GM12878 (cell line): ENCODE measurements at regions not wholly inside any gene's neighbourhood (a gene's known extent, or its start where the extent isn't known, plus 50 kb on each side); places are given as distances from the start of the nearest gene placed in this dataset.

Experiments
- ATAC-seq: fragments of 200-7000 bp; cut with Tn5 transposase; 3 replicates; pipeline ENCODE4 v1.9.1; 2020; ENCODE audit warnings: mild to moderate bottlenecking, moderate library complexity
- BruUV-seq: library from RNA; stranded (reverse); fragments of 400-500 nt; replicated peaks from 2 replicates; lab custom pipeline; 2021; lab: Mats Ljungman, UMichigan
- CTCF ChIA-PET: fragments of 300-600 bp; sonication (Branson Sonifier 250); formaldehyde crosslinking; extraction: SDS; loops from one replicate; lab custom pipeline; 2021; ENCODE audit warnings: inconsistent platforms; lab: Yijun Ruan, JAX
- POLR2A ChIA-PET: fragments of 350-600 bp; formaldehyde crosslinking; extraction: SDS; loops from one replicate; lab custom pipeline; 2021; ENCODE audit warnings: inconsistent platforms; lab: Charles Lee
- RAD21 ChIA-PET: fragments of 300-600 bp; sonication (Branson Sonifier 250); formaldehyde crosslinking; loops from one replicate; lab custom pipeline; 2023; ENCODE audit warnings: antibody characterized with exemption; ENCODE audit not compliant: unreplicated experiment; lab: Charles Lee
- SMC1A ChIA-PET: fragments of 300-600 bp; sonication (Branson Sonifier 250); formaldehyde crosslinking; loops from one replicate; lab custom pipeline; 2023; ENCODE audit not compliant: unreplicated experiment, uncharacterized antibody; lab: Charles Lee
- DNase-seq: peaks from one replicate; pipeline ENCODE4 v3.0.0-alpha.2; 2011; ENCODE audit warnings: low read depth, low spot score
- FAIRE-seq: peaks from 3 replicates; lab custom pipeline; 2011; peaks lifted over from hg19 to GRCh38; lab: Jason Lieb, UNC
- H2AFZ ChIP-seq: 2 replicates; pipeline ENCODE4 v1.6.0; 2011; ENCODE audit warnings: low read depth, low read length, control low read depth; ENCODE audit not compliant: control insufficient read depth
- H3K27ac ChIP-seq: 2 replicates; pipeline ENCODE4 v1.5.1; 2011; ENCODE audit warnings: control low read depth; ENCODE audit not compliant: control insufficient read depth, insufficient read depth
- H3K27me3 ChIP-seq, 2 experiments: replicated peaks in 1 of 2; 2 replicates each; pipeline versions ENCODE4 v1.6.0 to v1.6.1; 2011; ENCODE audit warnings: low read length in 1 of 2; ENCODE audit not compliant: control insufficient read depth in 2 of 2, insufficient read depth in 2 of 2
- H3K36me3 ChIP-seq, 2 experiments: 2 replicates each; pipeline ENCODE4 v1.5.1; 2011; ENCODE audit warnings: low read length in 1 of 2; ENCODE audit not compliant: control insufficient read depth in 2 of 2, insufficient read depth in 2 of 2
- H3K4me1 ChIP-seq: 2 replicates; pipeline ENCODE4 v1.6.1; 2011; ENCODE audit warnings: mild to moderate bottlenecking, low read length, moderate library complexity, mixed read lengths; ENCODE audit not compliant: control insufficient read depth, insufficient read depth
- H3K4me2 ChIP-seq: 2 replicates; pipeline ENCODE4 v1.6.0; 2011; ENCODE audit warnings: control low read depth; ENCODE audit not compliant: control insufficient read depth, insufficient read depth
- H3K4me3 ChIP-seq: fragments of 200-600 bp; sonication (generic); 2 replicates; pipeline ENCODE4 v1.5.1; 2016
- H3K79me2 ChIP-seq: 2 replicates; pipeline ENCODE4 v1.6.0; 2011; ENCODE audit warnings: low read length; ENCODE audit not compliant: control insufficient read depth, insufficient read depth
- H3K9ac ChIP-seq: 2 replicates; pipeline ENCODE4 v1.8.0; 2011; ENCODE audit warnings: low read length, control low read depth, mixed read lengths; ENCODE audit not compliant: control insufficient read depth, insufficient read depth
- H3K9me3 ChIP-seq: replicated peaks from 3 replicates; pipeline ENCODE4 v1.5.1; 2011; ENCODE audit warnings: mild to moderate bottlenecking, low read length; ENCODE audit not compliant: control insufficient read depth, insufficient read depth
- H4K20me1 ChIP-seq: 2 replicates; pipeline ENCODE4 v1.6.0; 2011; ENCODE audit not compliant: control insufficient read depth, insufficient read depth
- BCLAF1 ChIP-seq: fragments of 450-650 bp; IDR thresholded peaks from 2 replicates; pipeline ENCODE4 v1.6.1; 2017; ENCODE audit warnings: antibody characterized with exemption, mild to moderate bottlenecking, moderate library complexity
- BHLHE40 ChIP-seq, 2 experiments: fragments of 450-650 bp in 1 of 2; IDR thresholded peaks; 2 replicates each; pipeline ENCODE4 v1.6.1; 2011 to 2017; ENCODE audit warnings: low read depth in 2 of 2, borderline replicate concordance in 1 of 2, improper control_type of control experiment in 1 of 2, low read length in 1 of 2, mild to moderate bottlenecking in 1 of 2
- E4F1 ChIP-seq: fragments of 450-650 bp; IDR thresholded peaks from 2 replicates; pipeline ENCODE4 v1.6.1; 2018; ENCODE audit warnings: borderline replicate concordance, mild to moderate bottlenecking; ENCODE audit not compliant: partially characterized antibody
- NKRF ChIP-seq: fragments of 450-650 bp; conservative IDR thresholded peaks from 2 replicates; pipeline ENCODE4 v1.6.1; 2017; ENCODE audit warnings: mild to moderate bottlenecking, moderate library complexity
- SKIL ChIP-seq: fragments of 450-650 bp; IDR thresholded peaks from 2 replicates; pipeline ENCODE4 v1.6.1; 2017; ENCODE audit warnings: mild to moderate bottlenecking, low read depth, inconsistent platforms; ENCODE audit not compliant: poor library complexity, severe bottlenecking
- ZBTB11 ChIP-seq: fragments of 450-650 bp; formaldehyde crosslinking; IDR thresholded peaks from 2 replicates; pipeline ENCODE4 v1.5.0; 2022; ENCODE audit warnings: mild to moderate bottlenecking, missing genetic modification characterization
- WGBS: methylation state at CpG from one replicate; pipeline ENCODE4 v1.1.6; 2016; ENCODE audit warnings: low lambda C conversion rate; ENCODE audit not compliant: insufficient replicate concordance, insufficient coverage; ENCODE audit errors: missing lambda C conversion rate; 5-methylcytosine and 5-hydroxymethylcytosine counted together
- in situ Hi-C: fragments of 300-500 bp; cut with MboI; formaldehyde crosslinking; loops from 9 replicates; pipeline ENCODE4 v1.14.3; 2018; ENCODE audit warnings: mixed read lengths
- intact Hi-C: fragments of 100-400 bp; cut with micrococcal nuclease; formaldehyde crosslinking; loops from one replicate; pipeline ENCODE4 v1.14.2; 2022; ENCODE audit not compliant: unreplicated experiment

GRCh38 chr20:39210341-39211036 lies 248.3 kb downstream of the DHX35 start:
- no TSS peak for BruUV-seq
- no peak for ATAC-seq
- 8% methylated on average over 11 of the region's 11 CpGs for WGBS
- no peak for TF ChIP-seq ZBTB11 (CRISPR knock-in tag)
- TF ChIP-seq SKIL, result no peak
- no peak for TF ChIP-seq NKRF
- no peak for TF ChIP-seq BCLAF1
- no peak for TF ChIP-seq E4F1
- TF ChIP-seq BHLHE40 (IDR thresholded peaks at IDR 0.05; ENCODE audit: borderline replicate concordance in 1 of 2, low read depth in 2 of 2, low read length in 1 of 2), result no peak

More at GRCh38 chr20:39210341-39211036, 248.3 kb downstream of the DHX35 start:
- ChIA-PET POLR2A (no interaction called here), RAD21 (no interaction called here), CTCF (interaction anchor here (1.3 kb wide), 1 partner anchor 52 kb away, joined by 3 read pairs; no protein-coding TSS in a partner anchor), SMC1A (no interaction called here)
- Histone ChIP-seq H4K20me1 (no peaks in the 10 kb centered on the region), H3K9ac (no peak overlapping the region), H3K27me3 (peaks cover 0 to 3% of the 10 kb centered on the region in 2 experiments; a peak in 2 of 4 replicates), H3K79me2 (no peaks in the 10 kb centered on the region), H3K27ac (no peak overlapping the region), H3K9me3 (no peaks in the 10 kb centered on the region), H3K36me3 (no peaks in the 10 kb centered on the region), H3K4me2 (no peak overlapping the region), H3K4me3 (no peak overlapping the region), H3K4me1 (no peaks in the 10 kb centered on the region), H2AFZ (no peak overlapping the region)
- DNase-seq (no peak), FAIRE-seq (no peak)
- intact Hi-C loops (no loop called here), in situ Hi-C loops (no loop called here)
